WTC11 (cell line): ENCODE measurements at regions not wholly inside any gene's neighbourhood (a gene's known extent, or its start where the extent isn't known, plus 50 kb on each side); places are given as distances from the start of the nearest gene placed in this dataset.

ENCODE experiments used
- ATAC-seq: fragments of 200-7000 bp; cut with Tn5 transposase; 2 replicates; pipeline ENCODE4 v1.10.0; 2021; ENCODE audit warnings: mild to moderate bottlenecking, moderate library complexity
- CTCF ChIA-PET: fragments of 300-600 bp; sonication (Branson Sonifier 250); formaldehyde crosslinking; loops from one replicate; lab custom pipeline; 2021; ENCODE audit warnings: antibody characterized with exemption; lab: Charles Lee
- POLR2A ChIA-PET: fragments of 350-600 bp; sonication (Branson Sonifier 250); formaldehyde crosslinking; loops from one replicate; lab custom pipeline; 2021; ENCODE audit warnings: antibody characterized with exemption; lab: Charles Lee
- DNase-seq: peaks from one replicate; pipeline ENCODE4 v3.0.0; 2021; ENCODE audit warnings: low spot score
- H3K27ac Mint-ChIP-seq: 2 replicates; pipeline ENCODE4 v1.8.0; 2021; ENCODE audit warnings: mixed read lengths
- H3K27me3 Mint-ChIP-seq: 2 replicates; pipeline ENCODE4 v1.8.0; 2021; ENCODE audit warnings: low read depth, mild to moderate bottlenecking, moderate library complexity, mixed read lengths
- H3K36me3 Mint-ChIP-seq: 2 replicates; pipeline ENCODE4 v1.8.0; 2021; ENCODE audit warnings: mixed read lengths
- H3K4me1 Mint-ChIP-seq: 2 replicates; pipeline ENCODE4 v1.8.0; 2022; ENCODE audit warnings: mixed read lengths
- H3K4me3 Mint-ChIP-seq: 2 replicates; pipeline ENCODE4 v1.8.0; 2021; ENCODE audit warnings: mild to moderate bottlenecking, moderate library complexity, mixed read lengths
- H3K9me3 Mint-ChIP-seq: 2 replicates; pipeline ENCODE4 v1.8.0; 2021; ENCODE audit warnings: mixed read lengths
- CREM ChIP-seq: sonication (generic); formaldehyde crosslinking; IDR thresholded peaks from 2 replicates; pipeline ENCODE4 v1.8.1; 2022; ENCODE audit warnings: mild to moderate bottlenecking, missing genetic modification reagents, moderate library complexity
- CTCF ChIP-seq: fragments of 200-600 bp; IDR thresholded peaks from 2 replicates; pipeline ENCODE4 v1.8.0; 2022; ENCODE audit warnings: antibody characterized with exemption
- ETV6 ChIP-seq: sonication (generic); formaldehyde crosslinking; IDR thresholded peaks from 2 replicates; pipeline ENCODE4 v1.8.1; 2022; ENCODE audit warnings: mild to moderate bottlenecking, missing genetic modification reagents
- IRF1 ChIP-seq: sonication (generic); formaldehyde crosslinking; IDR thresholded peaks from 2 replicates; pipeline ENCODE4 v1.8.0; 2023; ENCODE audit warnings: missing genetic modification reagents
- JUN ChIP-seq: sonication (generic); formaldehyde crosslinking; IDR thresholded peaks from 2 replicates; pipeline ENCODE4 v1.8.0; 2023; ENCODE audit warnings: mild to moderate bottlenecking, missing genetic modification reagents
- MXD4 ChIP-seq: fragments of 250-450 bp; sonication (Bioruptor Pico); IDR thresholded peaks from 2 replicates; pipeline ENCODE4 v1.8.0; 2021; ENCODE audit warnings: mild to moderate bottlenecking, moderate library complexity, borderline replicate concordance
- PRDM15 ChIP-seq: sonication (generic); formaldehyde crosslinking; IDR thresholded peaks from 2 replicates; pipeline ENCODE4 v1.8.0; 2022; ENCODE audit warnings: missing genetic modification reagents
- SP1 ChIP-seq: sonication (generic); formaldehyde crosslinking; conservative IDR thresholded peaks from 2 replicates; pipeline ENCODE4 v1.8.1; 2022; ENCODE audit warnings: missing genetic modification reagents
- TEAD4 ChIP-seq: sonication (generic); formaldehyde crosslinking; IDR thresholded peaks from 2 replicates; pipeline ENCODE4 v1.8.0; 2022; ENCODE audit warnings: mild to moderate bottlenecking, missing genetic modification reagents
- ZBTB21 ChIP-seq: sonication (generic); formaldehyde crosslinking; IDR thresholded peaks from 2 replicates; pipeline ENCODE4 v1.8.1; 2023; ENCODE audit warnings: mild to moderate bottlenecking, missing genetic modification reagents, borderline replicate concordance
- ZBTB43 ChIP-seq: sonication (generic); formaldehyde crosslinking; IDR thresholded peaks from 2 replicates; pipeline ENCODE4 v1.8.1; 2023; ENCODE audit warnings: mild to moderate bottlenecking, missing genetic modification reagents
- ZNF121 ChIP-seq: sonication (generic); formaldehyde crosslinking; IDR thresholded peaks from 2 replicates; pipeline ENCODE4 v1.8.0; 2023; ENCODE audit warnings: missing genetic modification reagents
- ZNF232 ChIP-seq: sonication (generic); formaldehyde crosslinking; IDR thresholded peaks from 2 replicates; pipeline ENCODE4 v1.8.0; 2022; ENCODE audit warnings: mild to moderate bottlenecking, missing genetic modification reagents
- ZNF396 ChIP-seq: fragments of 250-450 bp; sonication (Bioruptor Pico); IDR thresholded peaks from 2 replicates; pipeline ENCODE4 v1.8.0; 2021; ENCODE audit warnings: mild to moderate bottlenecking, moderate library complexity, borderline replicate concordance
- ZNF423 ChIP-seq: fragments of 250-450 bp; sonication (Bioruptor Pico); IDR thresholded peaks from 2 replicates; pipeline ENCODE4 v2.1.2; 2022; ENCODE audit warnings: mild to moderate bottlenecking, moderate library complexity
- ZNF512 ChIP-seq: sonication (generic); formaldehyde crosslinking; IDR thresholded peaks from 2 replicates; pipeline ENCODE4 v1.8.1; 2022; ENCODE audit warnings: missing genetic modification reagents, borderline replicate concordance
- ZNF532 ChIP-seq: fragments of 250-450 bp; sonication (Bioruptor Pico); IDR thresholded peaks from 2 replicates; pipeline ENCODE4 v1.9.0; 2021; ENCODE audit warnings: mild to moderate bottlenecking, borderline replicate concordance

GRCh38 chr14:39984323-39984722 is 552.1 kb upstream of the FBXO33 start:
- DNase-seq (no peak), ATAC-seq (no peak)
- no peak overlapping the region for H3K27ac Mint-ChIP-seq
- no peaks in the 10 kb centered on the region for H3K36me3 Mint-ChIP-seq
- TF ChIP-seq ZBTB21 (CRISPR knock-in tag) = no peak
- no peak for TF ChIP-seq ZNF121 (CRISPR knock-in tag)
- no peak for TF ChIP-seq JUN (CRISPR knock-in tag)
- TF ChIP-seq ZNF423 (CRISPR knock-in tag) = no peak
- no peak for TF ChIP-seq ZNF512 (CRISPR knock-in tag)
- no peak for TF ChIP-seq CREM (CRISPR knock-in tag)
- TF ChIP-seq CTCF = no peak
- TF ChIP-seq ETV6 (CRISPR knock-in tag) = no peak
- no peak for TF ChIP-seq PRDM15 (CRISPR knock-in tag)
- no peak for TF ChIP-seq ZNF532
- no peak for TF ChIP-seq MXD4 (CRISPR knock-in tag)
- TF ChIP-seq ZBTB43 (CRISPR knock-in tag) = no peak
- no peak for TF ChIP-seq ZNF232 (CRISPR knock-in tag)
- no peak for TF ChIP-seq TEAD4
- H3K4me3 Mint-ChIP-seq = no peak overlapping the region
- CTCF ChIA-PET = no interaction called here
- POLR2A ChIA-PET = no interaction called here
- peaks cover 10% of the 10 kb centered on the region for H3K4me1 Mint-ChIP-seq
- H3K27me3 Mint-ChIP-seq = no peaks in the 10 kb centered on the region
- no peaks in the 10 kb centered on the region for H3K9me3 Mint-ChIP-seq

- H3K27me3 Mint-ChIP-seq = no peaks in the 10 kb centered on the region
- no peak overlapping the region for H3K4me3 Mint-ChIP-seq
- H3K27ac Mint-ChIP-seq = no peak overlapping the region
- POLR2A ChIA-PET = no interaction called here
- H3K4me1 Mint-ChIP-seq = peaks cover 8% of the 10 kb centered on the region
- DNase-seq = no peak
- CTCF ChIA-PET = no interaction called here
- no peak for ATAC-seq
- H3K9me3 Mint-ChIP-seq = no peaks in the 10 kb centered on the region
- no peaks in the 10 kb centered on the region for H3K36me3 Mint-ChIP-seq
- TF ChIP-seq IRF1 (no peak), PRDM15 (CRISPR knock-in tag) (no peak), ZBTB21 (CRISPR knock-in tag) (no peak), ZNF396 (CRISPR knock-in tag) (no peak), CREM (CRISPR knock-in tag) (no peak), SP1 (CRISPR knock-in tag) (no peak)
Measured at GRCh38 chr14:39977198-39977597, 545.0 kb upstream of the FBXO33 start.
